Heart left ventricle (tissue), 13 donors: ENCODE measurements at regions not wholly inside any gene's neighbourhood (a gene's known extent, or its start where the extent isn't known, plus 50 kb on each side); places are given as distances from the start of the nearest gene placed in this dataset.
"Not testable (repeated sequence)": the region's sequence is repeated elsewhere in the genome, so short reads cannot be mapped to it uniquely, and the experiment has no call there.

Source experiments
- CTCF ChIP-seq, 12 donors: fragments of 200-600 bp; sonication (generic) in 4 of 12; IDR thresholded peaks; one replicate each; pipeline versions ENCODE4 v1.5.0 to v1.8.0; 2018 to 2022; ENCODE audit warnings: antibody characterized with exemption in 12 of 12, mild to moderate bottlenecking in 5 of 12
- POLR2A ChIP-seq, 2 donors: fragments of 450-650 bp; IDR thresholded peaks; one replicate each; pipeline ENCODE4 v1.6.1; 2017; ENCODE audit warnings: antibody characterized with exemption in 2 of 2, mild to moderate bottlenecking in 2 of 2, moderate library complexity in 2 of 2
- donor health status: ischemic (EF 13 %, LVEDD 7.1; RV severe dilation, severe dysfunction).
- donor health status: DM: no; HTN: yes; CAD: no.
- donor health status: DM: no; HTN: no; CAD: no.
- donor health status: ischemic (EF 25% LVEDD 6.9; RV normal size, moderate dysfunction).
- donor health status: ischemic (EF 25% LVEDD 5.7; RV mildly dilated, moderate dysfunction).
- donor health status: ischemic (EF 35%, LVEDD 5.7; RV mildly dilated, moderate dysfunction).
- donor health status: nonischemic (EF 11% LVEDD 7.7; RV severe dilation, severe dysfunction).
- donor health status: DM: yes; HTN: yes; CAD: no.
- donor health status: PGD.
- donor health status: ischemic (EF 29% LVEDD 5.4; RV normal size, mild dysfunction).
- donor health status: nonischemic (EF 23%, LVEDD 6.1; RV moderate dilation, normal function).

- TF ChIP-seq CTCF, POLR2A (IDR thresholded peaks at IDR 0.05): not testable (repeated sequence)
These were observed 646.5 kb downstream of the CDY1 start for GRCh38 chrY:26268421-26268820.
